ENCODE measurements at regions not wholly inside any gene's neighbourhood (a gene's known extent, or its start where the extent isn't known, plus 50 kb on each side); places are given as distances from the start of the nearest gene placed in this dataset.

GRCh38 chr20:24771542-24772061, 177.5 kb upstream of the CST7 start:
- TF ChIP-seq CTCF (IDR thresholded peaks at IDR 0.05) = no peak
- no peak for TF ChIP-seq EZH2 (IDR thresholded peaks at IDR 0.05)

Measured in neural progenitor cell (in vitro differentiated cells).